IMR-90 (cell line): ENCODE measurements at regions not wholly inside any gene's neighbourhood (a gene's known extent, or its start where the extent isn't known, plus 50 kb on each side); places are given as distances from the start of the nearest gene placed in this dataset.

Experiments used
- FOS ChIP-seq: fragments of 150-350 bp; IDR thresholded peaks from 2 replicates; pipeline ENCODE4 v1.6.1; 2016; ENCODE audit warnings: low read depth, low read length
- RAD21 ChIP-seq: IDR thresholded peaks from 2 replicates; pipeline ENCODE4 v1.6.1; 2012; ENCODE audit warnings: low read length, improper control_type of control experiment
- RCOR1 ChIP-seq: IDR thresholded peaks from 2 replicates; pipeline ENCODE4 v1.6.1; 2012; ENCODE audit warnings: mild to moderate bottlenecking, low read length, improper control_type of control experiment; ENCODE audit not compliant: insufficient replicate concordance
- SMC3 ChIP-seq: fragments of 150-350 bp; IDR thresholded peaks from 2 replicates; pipeline ENCODE4 v1.6.1; 2016; ENCODE audit warnings: low read depth, mild to moderate bottlenecking, antibody characterized with exemption, low read length, moderate library complexity
- TF ChIP-seq, protein P1 (sequence below): conservative IDR thresholded peaks from 2 replicates; pipeline ENCODE4 v1.5.1; 2012; ENCODE audit warnings: mild to moderate bottlenecking, low read depth, low read length, improper control_type of control experiment

DNA sequence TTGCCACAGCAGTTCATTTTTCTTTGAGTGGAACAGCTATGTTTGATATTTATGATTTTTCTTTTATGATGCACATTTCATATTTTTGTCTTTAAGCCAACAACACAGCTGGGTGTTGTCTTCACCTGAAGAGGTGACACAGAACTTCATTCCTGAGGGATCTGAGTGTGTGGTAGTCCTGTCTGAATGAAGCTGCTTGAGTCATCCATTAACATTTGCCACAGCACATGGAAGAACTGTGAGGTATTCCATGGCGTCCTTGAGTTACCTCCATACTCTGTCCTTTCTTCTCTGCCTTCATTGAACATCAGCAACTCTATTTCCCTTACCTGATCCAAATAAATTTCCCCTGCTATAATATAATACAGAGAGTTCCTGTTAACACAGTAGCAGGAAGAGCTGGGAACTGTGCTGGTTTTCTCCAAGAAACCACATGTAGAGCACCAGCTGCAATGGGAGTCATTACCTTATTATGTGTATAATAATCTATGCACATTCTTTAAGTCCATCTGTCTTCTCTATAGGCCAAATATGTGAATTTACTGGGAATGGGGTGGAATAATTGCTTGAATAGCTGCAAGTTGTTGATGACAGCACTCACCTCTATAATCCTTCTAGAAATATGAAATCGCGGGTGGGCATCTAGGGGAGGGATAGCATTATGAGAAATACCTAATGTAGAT, 72.4 kb upstream of the TAC1 start:
- TF ChIP-seq RCOR1: no peak
- TF ChIP-seq, protein P1, sequence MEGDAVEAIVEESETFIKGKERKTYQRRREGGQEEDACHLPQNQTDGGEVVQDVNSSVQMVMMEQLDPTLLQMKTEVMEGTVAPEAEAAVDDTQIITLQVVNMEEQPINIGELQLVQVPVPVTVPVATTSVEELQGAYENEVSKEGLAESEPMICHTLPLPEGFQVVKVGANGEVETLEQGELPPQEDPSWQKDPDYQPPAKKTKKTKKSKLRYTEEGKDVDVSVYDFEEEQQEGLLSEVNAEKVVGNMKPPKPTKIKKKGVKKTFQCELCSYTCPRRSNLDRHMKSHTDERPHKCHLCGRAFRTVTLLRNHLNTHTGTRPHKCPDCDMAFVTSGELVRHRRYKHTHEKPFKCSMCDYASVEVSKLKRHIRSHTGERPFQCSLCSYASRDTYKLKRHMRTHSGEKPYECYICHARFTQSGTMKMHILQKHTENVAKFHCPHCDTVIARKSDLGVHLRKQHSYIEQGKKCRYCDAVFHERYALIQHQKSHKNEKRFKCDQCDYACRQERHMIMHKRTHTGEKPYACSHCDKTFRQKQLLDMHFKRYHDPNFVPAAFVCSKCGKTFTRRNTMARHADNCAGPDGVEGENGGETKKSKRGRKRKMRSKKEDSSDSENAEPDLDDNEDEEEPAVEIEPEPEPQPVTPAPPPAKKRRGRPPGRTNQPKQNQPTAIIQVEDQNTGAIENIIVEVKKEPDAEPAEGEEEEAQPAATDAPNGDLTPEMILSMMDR: no peak
- TF ChIP-seq FOS: no peak
- TF ChIP-seq RAD21: no peak
- no peak for TF ChIP-seq SMC3
